GM19395 (cell line): ENCODE measurements at regions not wholly inside any gene's neighbourhood (a gene's known extent, or its start where the extent isn't known, plus 50 kb on each side); places are given as distances from the start of the nearest gene placed in this dataset.

Experiments used
- ATAC-seq: cut with Tn5 transposase; IDR thresholded peaks from one replicate; pipeline ENCODE4 v1.9.1; 2021; ENCODE audit warnings: mild to moderate bottlenecking, moderate library complexity; ENCODE audit not compliant: unreplicated experiment

- ATAC-seq: no peak
Observed at GRCh38 chr10:4691776-4692175, 134.2 kb upstream of the AKR1E2 start.

GRCh38 chr10:4691301-4691700 is 134.7 kb upstream of the AKR1E2 start:
- ATAC-seq: no peak

GRCh38 chr10:4688601-4689000 is 137.4 kb upstream of the AKR1E2 start:
- ATAC-seq: peak; percentile 60

GRCh38 chr10:4688168-4688567 is 137.8 kb upstream of the AKR1E2 start:
- ATAC-seq: no peak

- no peak for ATAC-seq
Observed at GRCh38 chr10:4687397-4687796, 138.6 kb upstream of the AKR1E2 start.

- no peak for ATAC-seq
Observed at GRCh38 chr10:4686644-4686996, 139.4 kb upstream of the AKR1E2 start.

- no peak for ATAC-seq
Observed at GRCh38 chr10:4685904-4686643, 139.9 kb upstream of the AKR1E2 start.

GRCh38 chr10:4685491-4685890 is 140.5 kb upstream of the AKR1E2 start:
- no peak for ATAC-seq

- ATAC-seq: no peak
Observed at GRCh38 chr10:4684434-4684833, 141.6 kb upstream of the AKR1E2 start.

GRCh38 chr10:4683838-4684237 is 142.2 kb upstream of the AKR1E2 start:
- no peak for ATAC-seq

- no peak for ATAC-seq
Observed at GRCh38 chr10:4683137-4683536, 142.9 kb upstream of the AKR1E2 start.

GRCh38 chr10:4678951-4679671 is 146.9 kb upstream of the AKR1E2 start:
- no peak for ATAC-seq

GRCh38 chr10:4678023-4678950 is 147.7 kb upstream of the AKR1E2 start:
- ATAC-seq: no peak

- ATAC-seq: no peak
Observed at GRCh38 chr10:4677296-4678021, 148.5 kb upstream of the AKR1E2 start.

- no peak for ATAC-seq
Observed at GRCh38 chr10:4676566-4676965, 149.4 kb upstream of the AKR1E2 start.

GRCh38 chr10:4675808-4676207 is 150.2 kb upstream of the AKR1E2 start:
- no peak for ATAC-seq

GRCh38 chr10:4673279-4674040 is 152.5 kb upstream of the AKR1E2 start:
- no peak for ATAC-seq

- ATAC-seq: no peak
Observed at GRCh38 chr10:4672201-4672600, 153.8 kb upstream of the AKR1E2 start.

- ATAC-seq: no peak
Observed at GRCh38 chr10:4671451-4672145, 154.4 kb upstream of the AKR1E2 start.
